SJCRH30 (cell line): ENCODE measurements at regions not wholly inside any gene's neighbourhood (a gene's known extent, or its start where the extent isn't known, plus 50 kb on each side); places are given as distances from the start of the nearest gene placed in this dataset.
"Not testable (repeated sequence)": the region's sequence is repeated elsewhere in the genome, so short reads cannot be mapped to it uniquely, and the experiment has no call there.

Experiments used
- DNase-seq, 2 experiments: peaks; one replicate each; pipeline ENCODE4 v3.0.0-alpha.2; 2015 to 2020
- H3K27ac ChIP-seq: fragments of 250-450 bp; sonication (Bioruptor Pico); 2 replicates; pipeline ENCODE4 v1.5.1; 2020; ENCODE audit warnings: mild to moderate bottlenecking, moderate library complexity
- H3K27me3 ChIP-seq: fragments of 250-450 bp; sonication (Bioruptor Pico); 2 replicates; pipeline ENCODE4 v1.5.1; 2020; ENCODE audit warnings: mild to moderate bottlenecking, moderate library complexity
- H3K36me3 ChIP-seq: fragments of 250-450 bp; sonication (Bioruptor Pico); 2 replicates; pipeline ENCODE4 v1.5.1; 2020; ENCODE audit warnings: mild to moderate bottlenecking, moderate library complexity
- H3K4me1 ChIP-seq: fragments of 250-450 bp; sonication (Bioruptor Pico); 2 replicates; pipeline ENCODE4 v1.5.1; 2020; ENCODE audit warnings: mild to moderate bottlenecking, moderate library complexity
- H3K4me3 ChIP-seq: fragments of 250-450 bp; sonication (Bioruptor Pico); 2 replicates; pipeline ENCODE4 v1.5.1; 2020; ENCODE audit warnings: mild to moderate bottlenecking, moderate library complexity
- H3K9me3 ChIP-seq: fragments of 250-450 bp; sonication (Bioruptor Pico); replicated peaks from 2 replicates; pipeline ENCODE4 v1.5.1; 2020; ENCODE audit warnings: mild to moderate bottlenecking, moderate library complexity

- Histone ChIP-seq H3K36me3 (peaks cover 5% of the 10 kb centered on the region; the same call in 1 of the 2 replicates), H3K27me3 (no peaks in the 10 kb centered on the region), H3K4me1 (0 out of 2 replicates have a peak, but pooled peaks cover 3% of the 10 kb centered on the region), H3K9me3 (no peaks in the 10 kb centered on the region), H3K4me3 (no peak overlapping the region), H3K27ac (no peak overlapping the region)
- peak; percentile 14 to 71 for DNase-seq
Observed at GRCh38 chr2:174680221-174680620, 82.6 kb upstream of the WIPF1 start.

- Histone ChIP-seq H3K4me1 (0 out of 2 replicates have a peak, but pooled peaks cover 3% of the 10 kb centered on the region), H3K9me3 (no peaks in the 10 kb centered on the region), H3K27ac (no peak overlapping the region), H3K4me3 (no peak overlapping the region), H3K27me3 (no peaks in the 10 kb centered on the region), H3K36me3 (peaks cover 11% of the 10 kb centered on the region)
- no peak for DNase-seq
Observed at GRCh38 chr2:174678395-174678794, 80.8 kb upstream of the WIPF1 start.

- no peak for DNase-seq
- Histone ChIP-seq H3K4me1 (0 out of 2 replicates have a peak, but pooled peaks cover 3% of the 10 kb centered on the region), H3K4me3 (no peak overlapping the region), H3K36me3 (peaks cover 24% of the 10 kb centered on the region), H3K9me3 (peaks cover 11% of the 10 kb centered on the region; the same call in 1 of the 2 replicates), H3K27ac (no peak overlapping the region), H3K27me3 (no peaks in the 10 kb centered on the region)
Observed at GRCh38 chr2:174675615-174676014, 78.0 kb upstream of the WIPF1 start.

- DNase-seq = no peak
- Histone ChIP-seq H3K27ac (no peak overlapping the region), H3K9me3 (peaks cover 11% of the 10 kb centered on the region; the same call in 1 of the 2 replicates), H3K4me3 (no peak overlapping the region), H3K27me3 (no peaks in the 10 kb centered on the region), H3K36me3 (peaks cover 24% of the 10 kb centered on the region), H3K4me1 (0 out of 2 replicates have a peak, but pooled peaks cover 3% of the 10 kb centered on the region)
Observed at GRCh38 chr2:174673876-174674275, 76.3 kb upstream of the WIPF1 start.

GRCh38 chr2:174673440-174673839 is 75.8 kb upstream of the WIPF1 start:
- Histone ChIP-seq H3K4me1 (no peaks in the 10 kb centered on the region), H3K4me3 (no peak overlapping the region), H3K27ac (no peak overlapping the region), H3K36me3 (peaks cover 24% of the 10 kb centered on the region), H3K9me3 (peaks cover 11% of the 10 kb centered on the region; the same call in 1 of the 2 replicates), H3K27me3 (no peaks in the 10 kb centered on the region)
- DNase-seq = no peak

GRCh38 chr2:174671532-174671931 is 73.9 kb upstream of the WIPF1 start:
- H3K4me3 ChIP-seq, H3K27me3 ChIP-seq, H3K4me1 ChIP-seq, DNase-seq, H3K27ac ChIP-seq: not testable (repeated sequence)
- peaks cover 22% of the 10 kb centered on the region for H3K36me3 ChIP-seq
- H3K9me3 ChIP-seq = peaks cover 11% of the 10 kb centered on the region; the same call in 1 of the 2 replicates

- peaks cover 4% of the 10 kb centered on the region for H3K4me1 ChIP-seq
Observed at GRCh38 chr2:174670446-174670845, 72.8 kb upstream of the WIPF1 start.

GRCh38 chr2:174669336-174669735 is 71.7 kb upstream of the WIPF1 start:
- Histone ChIP-seq H3K36me3 (peaks cover 14% of the 10 kb centered on the region; the same call in 1 of the 2 replicates), H3K9me3 (peaks cover 11% of the 10 kb centered on the region; the same call in 1 of the 2 replicates), H3K27ac (no peak overlapping the region), H3K27me3 (no peaks in the 10 kb centered on the region), H3K4me3 (no peak overlapping the region), H3K4me1 (peaks cover 4% of the 10 kb centered on the region)
- DNase-seq = no peak

More at GRCh38 chr2:174670446-174670845, 72.8 kb upstream of the WIPF1 start:
- Histone ChIP-seq H3K27me3 (no peaks in the 10 kb centered on the region), H3K9me3 (peaks cover 11% of the 10 kb centered on the region; the same call in 1 of the 2 replicates), H3K27ac (no peak overlapping the region), H3K36me3 (peaks cover 20% of the 10 kb centered on the region), H3K4me3 (no peak overlapping the region)
- DNase-seq = no peak

- no peak overlapping the region for H3K4me3 ChIP-seq
- H3K27ac ChIP-seq = no peak overlapping the region
- peaks cover 10% of the 10 kb centered on the region; the same call in 1 of the 2 replicates for H3K36me3 ChIP-seq
- peaks cover 11% of the 10 kb centered on the region; the same call in 1 of the 2 replicates for H3K9me3 ChIP-seq
- H3K4me1 ChIP-seq = peaks cover 4% of the 10 kb centered on the region
- DNase-seq = no peak
- H3K27me3 ChIP-seq = no peaks in the 10 kb centered on the region
Observed at GRCh38 chr2:174668075-174668474, 70.5 kb upstream of the WIPF1 start.

GRCh38 chr2:174667250-174667860 is 69.8 kb upstream of the WIPF1 start:
- peak in 1 of 2 experiments; percentile 24 for DNase-seq
- no peak overlapping the region for H3K4me3 ChIP-seq
- H3K36me3 ChIP-seq = peaks cover 5% of the 10 kb centered on the region; the same call in 1 of the 2 replicates
- peak overlapping the region; percentile 10; the same call in 1 of the 2 replicates for H3K27ac ChIP-seq
- H3K4me1 ChIP-seq = peaks cover 4% of the 10 kb centered on the region
- H3K27me3 ChIP-seq = no peaks in the 10 kb centered on the region
- peaks cover 11% of the 10 kb centered on the region; the same call in 1 of the 2 replicates for H3K9me3 ChIP-seq

GRCh38 chr2:174666845-174667244 is 69.2 kb upstream of the WIPF1 start:
- Histone ChIP-seq H3K36me3 (no peaks in the 10 kb centered on the region), H3K4me1 (peaks cover 4% of the 10 kb centered on the region), H3K4me3 (no peak overlapping the region), H3K27me3 (no peaks in the 10 kb centered on the region), H3K27ac (peak overlapping the region; percentile 10; the same call in 1 of the 2 replicates), H3K9me3 (peaks cover 7% of the 10 kb centered on the region; the same call in 1 of the 2 replicates)
- peak; percentile 17 to 61 for DNase-seq

- Histone ChIP-seq H3K27ac (0 out of 2 replicates have a peak overlapping the region, but pooled peaks have one; percentile 10), H3K27me3 (no peaks in the 10 kb centered on the region), H3K4me1 (peaks cover 4% of the 10 kb centered on the region), H3K4me3 (no peak overlapping the region), H3K9me3 (peaks cover 2% of the 10 kb centered on the region; the same call in 1 of the 2 replicates), H3K36me3 (no peaks in the 10 kb centered on the region)
- no peak for DNase-seq
Observed at GRCh38 chr2:174666312-174666711, 68.7 kb upstream of the WIPF1 start.

GRCh38 chr2:174664084-174664759 is 66.6 kb upstream of the WIPF1 start:
- H3K27ac ChIP-seq = no peak overlapping the region
- H3K4me3 ChIP-seq = no peak overlapping the region
- H3K36me3 ChIP-seq = peaks cover 3% of the 10 kb centered on the region; the same call in 1 of the 2 replicates
- no peak for DNase-seq
- no peaks in the 10 kb centered on the region for H3K27me3 ChIP-seq
- peaks cover 4% of the 10 kb centered on the region for H3K4me1 ChIP-seq
- no peaks in the 10 kb centered on the region for H3K9me3 ChIP-seq

- H3K9me3 ChIP-seq = no peaks in the 10 kb centered on the region
- DNase-seq = no peak
- H3K27ac ChIP-seq = no peak overlapping the region
- no peak overlapping the region for H3K4me3 ChIP-seq
- H3K4me1 ChIP-seq = peaks cover 4% of the 10 kb centered on the region
- no peaks in the 10 kb centered on the region for H3K27me3 ChIP-seq
- peaks cover 5% of the 10 kb centered on the region; the same call in 1 of the 2 replicates for H3K36me3 ChIP-seq
Observed at GRCh38 chr2:174663550-174663949, 65.9 kb upstream of the WIPF1 start.

GRCh38 chr2:174662859-174663258 is 65.3 kb upstream of the WIPF1 start:
- Histone ChIP-seq H3K27ac (no peak overlapping the region), H3K9me3 (no peaks in the 10 kb centered on the region), H3K36me3 (peaks cover 5% of the 10 kb centered on the region; the same call in 1 of the 2 replicates), H3K4me3 (no peak overlapping the region), H3K27me3 (no peaks in the 10 kb centered on the region), H3K4me1 (peaks cover 4% of the 10 kb centered on the region)
- no peak for DNase-seq
